Right lobe of liver (tissue), 6 donors: ENCODE measurements at regions not wholly inside any gene's neighbourhood (a gene's known extent, or its start where the extent isn't known, plus 50 kb on each side); places are given as distances from the start of the nearest gene placed in this dataset.

Experiments used
- ATAC-seq, 4 donors: fragments of 200-7000 bp; cut with Tn5 transposase; one replicate each; pipeline ENCODE4 v1.9.1; 2020; ENCODE audit warnings: mild to moderate bottlenecking in 4 of 4, moderate library complexity in 4 of 4
- DNase-seq, 3 donors: peaks; one replicate each; pipeline ENCODE4 v3.0.0-alpha.2; 2020
- H3K27ac ChIP-seq, 3 donors: fragments of 200-600 bp; one replicate each; pipeline ENCODE4 v1.8.0; 2022
- H3K27me3 ChIP-seq, 2 donors: fragments of 200-600 bp; one replicate each; pipeline ENCODE4 v1.8.0; 2022
- H3K36me3 ChIP-seq, 4 donors: fragments of 200-600 bp; sonication (generic) in 1 of 4; one replicate each; pipeline versions ENCODE4 v1.5.1 to v1.8.0; 2017 to 2022; ENCODE audit warnings: control low read depth in 1 of 4
- H3K4me1 ChIP-seq, 4 donors: fragments of 200-600 bp; sonication (generic) in 1 of 4; one replicate each; pipeline versions ENCODE4 v1.5.1 to v1.8.0; 2017 to 2022; ENCODE audit warnings: control low read depth in 1 of 4
- H3K4me3 ChIP-seq, 3 donors: fragments of 200-600 bp; one replicate each; pipeline ENCODE4 v1.8.0; 2022
- H3K9me3 ChIP-seq, 4 donors: fragments of 200-600 bp; sonication (generic) in 1 of 4; one replicate each; pipeline versions ENCODE4 v1.5.1 to v1.8.0; 2017 to 2022; ENCODE audit warnings: control low read depth in 1 of 4
- POLR2A ChIP-seq: fragments of 450-650 bp; IDR thresholded peaks from one replicate; pipeline ENCODE4 v1.6.1; 2017; ENCODE audit warnings: antibody characterized with exemption, mild to moderate bottlenecking
- WGBS: methylation state at CpG from one replicate; pipeline ENCODE4 v1.1.6; 2018; ENCODE audit warnings: low coverage, low lambda C conversion rate; ENCODE audit not compliant: insufficient coverage; ENCODE audit errors: missing lambda C conversion rate; 5-methylcytosine and 5-hydroxymethylcytosine counted together
- intact Hi-C, 2 donors: fragments of 100-400 bp; cut with DNase I; formaldehyde crosslinking; loops; one replicate each; pipeline versions ENCODE4 v1.11.2 to v1.14.1; 2022
- TF ChIP-seq, protein P1 (sequence below), 4 donors: fragments of 200-600 bp in 3 of 4; fragments of 450-650 bp in 1 of 4; IDR thresholded peaks; one replicate each; pipeline versions ENCODE4 v1.5.1 to v1.8.0; 2016 to 2022; ENCODE audit warnings: antibody characterized with exemption in 4 of 4, mild to moderate bottlenecking in 2 of 4
- donor health status: DM: no; HTN: yes; CAD: no.
- donor health status: DM: no; HTN: no; CAD: no.
- donor health status: DM: no; HTN: no; CAD: no.
- donor health status: DM: no; HTN: yes; CAD: no.
- donor health status: DM: no; HTN: yes; CAD: no.

DNA sequence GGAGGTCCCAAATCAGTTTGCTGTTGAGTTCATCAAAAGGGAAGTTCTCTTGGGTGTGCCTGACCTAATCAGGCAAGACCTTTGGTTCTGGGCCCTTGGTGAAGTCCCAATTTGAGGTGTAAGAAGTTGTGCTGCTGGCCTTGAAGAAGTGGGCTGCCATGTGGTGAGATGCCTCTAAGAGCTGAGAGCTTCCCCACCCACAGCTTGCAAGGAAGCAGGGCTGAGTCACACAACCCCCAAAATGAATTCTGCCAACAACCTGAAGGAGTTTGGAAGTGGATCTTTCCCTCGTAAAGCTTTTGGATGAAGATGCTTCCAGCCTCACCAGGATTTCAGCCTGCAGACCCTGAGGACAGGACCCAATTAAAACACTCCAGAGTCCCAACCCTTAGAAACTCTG lies 129.3 kb upstream of the NSMCE3 start:
- intact Hi-C loops, result no loop called here
- H3K27me3 ChIP-seq, result no peaks in the 10 kb centered on the region
- TF ChIP-seq, protein P1, sequence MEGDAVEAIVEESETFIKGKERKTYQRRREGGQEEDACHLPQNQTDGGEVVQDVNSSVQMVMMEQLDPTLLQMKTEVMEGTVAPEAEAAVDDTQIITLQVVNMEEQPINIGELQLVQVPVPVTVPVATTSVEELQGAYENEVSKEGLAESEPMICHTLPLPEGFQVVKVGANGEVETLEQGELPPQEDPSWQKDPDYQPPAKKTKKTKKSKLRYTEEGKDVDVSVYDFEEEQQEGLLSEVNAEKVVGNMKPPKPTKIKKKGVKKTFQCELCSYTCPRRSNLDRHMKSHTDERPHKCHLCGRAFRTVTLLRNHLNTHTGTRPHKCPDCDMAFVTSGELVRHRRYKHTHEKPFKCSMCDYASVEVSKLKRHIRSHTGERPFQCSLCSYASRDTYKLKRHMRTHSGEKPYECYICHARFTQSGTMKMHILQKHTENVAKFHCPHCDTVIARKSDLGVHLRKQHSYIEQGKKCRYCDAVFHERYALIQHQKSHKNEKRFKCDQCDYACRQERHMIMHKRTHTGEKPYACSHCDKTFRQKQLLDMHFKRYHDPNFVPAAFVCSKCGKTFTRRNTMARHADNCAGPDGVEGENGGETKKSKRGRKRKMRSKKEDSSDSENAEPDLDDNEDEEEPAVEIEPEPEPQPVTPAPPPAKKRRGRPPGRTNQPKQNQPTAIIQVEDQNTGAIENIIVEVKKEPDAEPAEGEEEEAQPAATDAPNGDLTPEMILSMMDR (IDR thresholded peaks at IDR 0.05), result no peak
- H3K9me3 ChIP-seq, result no peaks in the 10 kb centered on the region
- H3K4me1 ChIP-seq, result peaks cover 0 to 3% (median 0%) of the 10 kb centered on the region in 4 donors
- H3K36me3 ChIP-seq, result no peaks in the 10 kb centered on the region
- no peak for DNase-seq
- no peak for ATAC-seq
- no peak overlapping the region for H3K4me3 ChIP-seq
- 100% methylated on average over 1 of the region's 1 CpG for WGBS
- no peak overlapping the region for H3K27ac ChIP-seq

DNA sequence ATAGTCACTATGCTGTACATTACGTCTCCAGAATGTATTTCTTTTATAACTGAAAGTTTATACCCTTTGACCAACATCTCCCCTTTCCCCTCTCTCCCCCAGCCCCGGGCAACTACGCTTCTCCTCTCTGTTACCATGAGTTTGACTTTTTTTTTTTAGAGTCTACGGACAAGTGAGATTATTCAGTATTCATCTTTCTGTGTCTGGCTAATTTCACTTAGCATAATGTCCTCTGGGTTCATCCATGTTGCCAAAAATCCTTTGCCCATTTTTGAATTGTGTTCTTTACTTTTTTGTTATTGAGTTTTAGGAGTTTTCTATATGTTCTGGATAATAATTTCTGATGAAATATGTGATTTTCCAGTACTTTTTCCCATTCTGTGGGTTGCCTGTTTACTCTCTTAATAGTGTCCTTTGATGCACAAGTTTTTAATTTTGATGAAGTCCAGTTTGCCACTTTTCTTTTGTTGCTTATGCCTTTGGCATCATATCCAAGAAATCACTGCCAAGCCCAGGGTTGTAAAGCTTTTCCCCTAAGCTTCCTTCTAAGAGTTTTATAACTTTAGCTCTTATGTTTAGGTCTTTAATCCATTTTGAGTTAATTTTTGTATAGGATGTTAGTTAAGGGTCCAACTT lies 126.7 kb upstream of the NSMCE3 start:
- ATAC-seq (no peak), DNase-seq (no peak)
- Histone ChIP-seq H3K27ac (no peak overlapping the region), H3K9me3 (no peaks in the 10 kb centered on the region), H3K4me1 (peaks cover 0 to 3% (median 0%) of the 10 kb centered on the region in 4 donors), H3K27me3 (no peaks in the 10 kb centered on the region), H3K36me3 (no peaks in the 10 kb centered on the region), H3K4me3 (no peak overlapping the region)
- whole genome bisulfite sequencing, result 80% methylated on average over 4 of the region's 4 CpGs
- TF ChIP-seq POLR2A, result no peak
- TF ChIP-seq, protein P1 (IDR thresholded peaks at IDR 0.05), result no peak
- intact Hi-C loops, result no loop called here

DNA sequence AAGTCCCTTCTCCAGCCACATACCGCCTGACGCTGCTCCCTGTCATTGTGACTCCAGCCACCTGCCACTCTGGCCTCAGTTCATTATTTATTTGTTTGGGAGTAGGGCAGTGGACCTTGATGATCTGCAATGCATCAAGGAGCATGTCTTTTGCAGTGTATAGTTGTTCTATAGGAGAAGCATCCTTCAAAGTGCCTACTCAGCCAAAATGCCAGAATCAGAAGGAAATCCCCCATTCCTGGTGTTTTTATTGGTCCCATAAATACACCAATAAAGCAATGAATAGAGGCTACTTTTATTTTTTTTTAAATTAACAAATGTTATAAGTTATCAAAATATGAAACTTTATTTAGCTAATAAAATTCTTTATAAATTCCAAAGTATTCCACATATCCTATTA lies 123.8 kb upstream of the NSMCE3 start:
- WGBS, result no CpG with 5 or more reads among the region's 2 CpGs
- Histone ChIP-seq H3K27me3 (no peaks in the 10 kb centered on the region), H3K4me1 (peaks cover 0 to 3% (median 0%) of the 10 kb centered on the region in 4 donors), H3K9me3 (no peaks in the 10 kb centered on the region), H3K36me3 (no peaks in the 10 kb centered on the region), H3K4me3 (no peak overlapping the region), H3K27ac (no peak overlapping the region)
- intact Hi-C loops, result no loop called here
- TF ChIP-seq POLR2A, result no peak
- TF ChIP-seq, protein P1 (IDR thresholded peaks at IDR 0.05), result no peak
- ATAC-seq (no peak), DNase-seq (no peak)

DNA sequence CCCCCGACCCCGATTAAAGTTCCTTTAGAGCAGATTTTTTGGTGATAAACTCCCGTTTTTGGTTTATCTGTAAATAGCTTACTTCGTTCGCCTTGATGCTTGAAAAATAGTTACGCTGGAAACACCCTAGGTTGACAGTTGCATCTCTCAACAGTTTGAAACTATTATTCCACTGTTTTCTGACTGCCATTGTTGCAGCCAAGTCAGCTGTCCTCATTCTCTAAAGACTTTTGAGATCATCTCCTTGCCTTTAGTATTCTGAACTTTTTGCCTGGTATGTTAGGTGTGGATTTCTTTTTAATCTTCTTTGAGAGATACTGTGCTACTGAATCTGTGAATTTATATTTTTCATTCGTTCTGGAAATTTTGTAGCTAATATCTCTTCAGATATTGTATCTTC lies 122.7 kb upstream of the NSMCE3 start:
- no peak for ATAC-seq
- intact Hi-C loops, result no loop called here
- Histone ChIP-seq H3K27me3 (no peaks in the 10 kb centered on the region), H3K36me3 (no peaks in the 10 kb centered on the region), H3K27ac (no peak overlapping the region), H3K4me3 (no peak overlapping the region), H3K9me3 (no peaks in the 10 kb centered on the region), H3K4me1 (peaks cover 0 to 3% (median 0%) of the 10 kb centered on the region in 4 donors)
- no peak for DNase-seq
- 69% methylated on average over 7 of the region's 7 CpGs for WGBS
- no peak for TF ChIP-seq POLR2A
- TF ChIP-seq, protein P1 (IDR thresholded peaks at IDR 0.05), result no peak

DNA sequence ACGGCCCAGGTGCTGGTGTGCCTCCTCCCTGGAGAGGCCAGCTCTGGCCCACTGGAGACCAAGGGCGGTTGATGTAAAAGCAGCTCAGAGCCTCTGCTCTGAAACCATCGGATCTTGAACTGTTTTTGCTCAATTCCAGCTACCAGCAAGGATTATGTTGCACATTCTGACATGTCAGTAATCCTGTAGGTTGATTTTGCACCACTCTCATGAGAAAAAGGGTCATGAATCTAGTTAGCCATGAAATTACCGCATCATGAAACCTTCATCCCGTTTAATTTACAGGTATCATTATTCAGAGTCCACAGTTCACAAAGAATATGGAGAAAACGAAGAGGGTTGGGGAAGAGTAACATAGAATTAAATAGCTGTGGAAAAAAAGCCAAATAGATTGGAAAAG lies 120.4 kb upstream of the NSMCE3 start:
- H3K4me1 ChIP-seq, result no peaks in the 10 kb centered on the region
- H3K36me3 ChIP-seq, result no peaks in the 10 kb centered on the region
- H3K27me3 ChIP-seq, result no peaks in the 10 kb centered on the region
- H3K27ac ChIP-seq, result no peak overlapping the region
- ATAC-seq, result no peak
- no peak for DNase-seq
- TF ChIP-seq, protein P1 (IDR thresholded peaks at IDR 0.05), result no peak
- TF ChIP-seq POLR2A, result no peak
- intact Hi-C loops, result no loop called here
- 45% methylated on average over 6 of the region's 6 CpGs for WGBS
- H3K9me3 ChIP-seq, result no peaks in the 10 kb centered on the region
- H3K4me3 ChIP-seq, result no peak overlapping the region
